SJSA1 (cell line): ENCODE measurements at regions not wholly inside any gene's neighbourhood (a gene's known extent, or its start where the extent isn't known, plus 50 kb on each side); places are given as distances from the start of the nearest gene placed in this dataset.
"Not testable (repeated sequence)": the region's sequence is repeated elsewhere in the genome, so short reads cannot be mapped to it uniquely, and the experiment has no call there.

Source experiments
- DNase-seq, 2 experiments: peaks; one replicate each; pipeline ENCODE4 v3.0.0-alpha.2; 2015 to 2020; ENCODE audit warnings: low spot score in 2 of 2, low read depth in 1 of 2
- H3K27ac ChIP-seq: fragments of 250-450 bp; sonication (Bioruptor Pico); 2 replicates; pipeline ENCODE4 v1.5.1; 2020; ENCODE audit warnings: mild to moderate bottlenecking, moderate library complexity
- H3K27me3 ChIP-seq: fragments of 250-450 bp; sonication (Bioruptor Pico); replicated peaks from 2 replicates; pipeline ENCODE4 v1.5.1; 2020; ENCODE audit warnings: mild to moderate bottlenecking, moderate library complexity
- H3K36me3 ChIP-seq: fragments of 250-450 bp; sonication (Bioruptor Pico); 2 replicates; pipeline ENCODE4 v1.5.1; 2020; ENCODE audit warnings: mild to moderate bottlenecking
- H3K4me1 ChIP-seq: fragments of 250-450 bp; sonication (Bioruptor Pico); replicated peaks from 2 replicates; pipeline ENCODE4 v1.6.1; 2021; ENCODE audit warnings: mild to moderate bottlenecking
- H3K4me3 ChIP-seq: fragments of 250-450 bp; sonication (Bioruptor Pico); 2 replicates; pipeline ENCODE4 v1.5.1; 2020; ENCODE audit warnings: mild to moderate bottlenecking
- H3K9me3 ChIP-seq: fragments of 250-450 bp; sonication (Bioruptor Pico); replicated peaks from 2 replicates; pipeline ENCODE4 v1.5.1; 2020; ENCODE audit warnings: mild to moderate bottlenecking

DNA sequence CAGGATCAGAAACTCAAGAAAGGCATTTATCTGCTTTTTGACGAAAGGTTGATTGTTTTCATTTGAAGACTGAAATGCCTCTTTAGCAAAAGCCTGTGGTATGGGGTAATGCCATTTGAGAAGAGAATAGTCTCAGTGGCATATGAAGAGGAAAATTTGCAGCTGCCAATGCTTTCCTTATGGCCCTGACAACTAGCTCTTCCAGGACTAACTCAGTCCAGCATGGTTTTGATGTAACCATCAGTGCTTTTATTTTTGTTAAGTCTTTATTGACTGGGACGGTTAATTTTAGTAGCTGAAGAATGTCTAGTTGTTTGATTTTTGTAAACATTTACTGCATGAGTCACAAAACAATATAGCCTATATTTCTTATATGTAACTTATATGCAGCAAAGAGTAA lies 158.4 kb downstream of the LNPK start:
- Histone ChIP-seq H3K9me3 (no peaks in the 10 kb centered on the region), H3K27ac (peak overlapping the region; percentile 87), H3K4me1 (peaks cover 29% of the 10 kb centered on the region), H3K4me3 (no peak overlapping the region), H3K36me3 (no peaks in the 10 kb centered on the region), H3K27me3 (no peaks in the 10 kb centered on the region)
- DNase-seq, result no peak

- Histone ChIP-seq H3K27ac (peak overlapping the region; percentile 87), H3K4me3 (no peak overlapping the region), H3K9me3 (no peaks in the 10 kb centered on the region), H3K27me3 (no peaks in the 10 kb centered on the region), H3K4me1 (peaks cover 32% of the 10 kb centered on the region), H3K36me3 (no peaks in the 10 kb centered on the region)
- peak in 1 of 2 experiments; percentile 34 for DNase-seq
Observed at GRCh38 chr2:175842996-175843395, 159.1 kb downstream of the LNPK start.

DNA sequence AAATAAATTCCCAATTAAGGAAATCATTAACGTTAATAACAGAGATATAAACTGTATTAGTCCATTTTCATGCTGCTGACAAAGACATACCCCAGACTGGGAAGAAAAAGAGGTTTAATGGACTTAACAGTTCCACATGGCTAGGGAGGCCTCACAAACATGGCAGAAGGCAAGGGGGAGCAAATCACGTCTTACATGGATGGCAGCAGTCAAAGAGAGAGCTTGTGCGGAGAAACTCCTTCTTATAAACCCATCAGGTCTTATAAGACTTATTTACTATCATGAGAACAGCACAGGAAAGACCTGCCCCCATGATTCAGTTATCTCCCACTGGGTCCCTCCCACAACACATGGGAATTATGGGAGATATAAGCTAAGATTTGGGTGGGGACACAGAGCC lies 161.3 kb downstream of the LNPK start:
- not testable (repeated sequence) for H3K27ac ChIP-seq, H3K9me3 ChIP-seq, H3K36me3 ChIP-seq, H3K27me3 ChIP-seq, DNase-seq, H3K4me3 ChIP-seq
- peaks cover 48% of the 10 kb centered on the region for H3K4me1 ChIP-seq

DNA sequence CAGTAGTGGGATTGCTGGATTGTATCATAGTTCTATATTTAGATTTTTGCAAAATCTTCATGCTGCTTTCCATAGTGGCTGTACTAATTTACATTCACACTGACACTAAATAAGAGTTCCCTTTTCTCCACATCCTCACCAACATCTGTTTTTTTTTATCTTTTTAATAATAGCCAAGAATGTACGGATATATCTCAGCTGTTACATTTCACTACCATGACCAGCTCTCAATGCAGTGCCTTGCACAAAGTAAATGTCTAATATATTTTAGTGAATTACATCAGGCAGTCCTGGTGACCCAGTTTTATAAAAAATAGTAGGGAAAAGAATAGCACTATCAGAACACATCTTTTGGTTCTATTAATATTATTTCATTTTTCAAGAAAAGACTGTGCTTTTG lies 161.8 kb downstream of the LNPK start:
- H3K4me1 ChIP-seq, result peaks cover 48% of the 10 kb centered on the region
- no peak for DNase-seq

DNA sequence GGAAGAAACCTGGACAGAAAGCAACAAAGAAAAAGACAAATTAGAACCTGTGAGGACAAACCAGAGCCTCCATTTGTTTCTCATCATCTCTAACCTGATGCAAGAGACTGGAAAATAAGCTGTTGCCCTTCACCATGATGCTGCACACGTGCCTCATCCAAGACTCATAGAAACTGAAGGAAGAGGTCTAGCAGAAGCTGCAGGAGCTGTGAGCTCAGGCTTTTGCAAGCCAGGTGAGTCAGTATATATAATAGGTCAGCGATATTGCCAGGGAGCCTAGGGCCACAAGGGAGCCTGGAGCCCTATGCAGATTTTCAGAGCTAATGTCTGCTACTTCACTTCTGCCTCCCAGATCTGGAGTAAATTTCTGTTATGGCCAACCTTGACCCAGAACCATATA lies 163.1 kb downstream of the LNPK start:
- H3K4me1 ChIP-seq, result peaks cover 39% of the 10 kb centered on the region
- H3K36me3 ChIP-seq, result no peaks in the 10 kb centered on the region
- H3K9me3 ChIP-seq, result no peaks in the 10 kb centered on the region
- no peak for DNase-seq
- no peaks in the 10 kb centered on the region for H3K27me3 ChIP-seq
- H3K4me3 ChIP-seq, result no peak overlapping the region
- H3K27ac ChIP-seq, result no peak overlapping the region

More for the DNA sequence above, 161.8 kb downstream of the LNPK start:
- Histone ChIP-seq H3K27ac (no peak overlapping the region), H3K4me3 (no peak overlapping the region), H3K9me3 (no peaks in the 10 kb centered on the region), H3K36me3 (no peaks in the 10 kb centered on the region), H3K27me3 (no peaks in the 10 kb centered on the region)

DNA sequence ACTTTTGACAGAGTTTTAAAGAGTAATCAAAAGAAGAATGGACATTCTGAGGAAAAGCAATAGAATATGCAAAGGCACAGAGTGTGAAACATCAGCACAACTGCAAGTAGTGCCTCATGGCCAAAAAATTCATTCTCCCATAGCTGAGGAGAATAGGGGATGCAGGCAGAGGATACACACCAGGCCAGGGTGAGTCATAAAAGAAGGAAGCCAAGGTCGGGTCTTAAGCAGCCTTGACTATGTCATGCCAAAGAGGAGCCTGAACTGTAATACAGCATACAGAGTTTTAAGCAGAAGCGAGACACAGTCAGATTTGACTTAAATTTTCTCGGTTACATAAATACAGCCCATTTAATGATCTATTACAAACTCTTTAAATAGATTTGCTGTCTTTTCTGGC lies 165.0 kb downstream of the LNPK start:
- H3K9me3 ChIP-seq, result no peaks in the 10 kb centered on the region
- no peaks in the 10 kb centered on the region for H3K27me3 ChIP-seq
- peaks cover 23% of the 10 kb centered on the region for H3K4me1 ChIP-seq
- H3K27ac ChIP-seq, result peak overlapping the region; percentile 68
- peak; percentile 68 to 76 for DNase-seq
- no peak overlapping the region for H3K4me3 ChIP-seq
- no peaks in the 10 kb centered on the region for H3K36me3 ChIP-seq

- Histone ChIP-seq H3K9me3 (no peaks in the 10 kb centered on the region), H3K4me3 (no peak overlapping the region), H3K4me1 (peaks cover 23% of the 10 kb centered on the region), H3K36me3 (no peaks in the 10 kb centered on the region), H3K27ac (peak overlapping the region; percentile 14; the same call in 1 of the 2 replicates), H3K27me3 (no peaks in the 10 kb centered on the region)
- DNase-seq, result no peak
Observed at GRCh38 chr2:175836361-175836760, 165.7 kb downstream of the LNPK start.

GRCh38 chr2:175834477-175834876 lies 167.6 kb downstream of the LNPK start:
- Histone ChIP-seq H3K27ac (no peak overlapping the region), H3K4me3 (no peak overlapping the region), H3K4me1 (peaks cover 23% of the 10 kb centered on the region), H3K27me3 (no peaks in the 10 kb centered on the region), H3K36me3 (no peaks in the 10 kb centered on the region), H3K9me3 (no peaks in the 10 kb centered on the region)
- DNase-seq, result no peak

GRCh38 chr2:175832866-175833265 lies 169.2 kb downstream of the LNPK start:
- no peaks in the 10 kb centered on the region for H3K27me3 ChIP-seq
- no peak overlapping the region for H3K4me3 ChIP-seq
- no peaks in the 10 kb centered on the region for H3K36me3 ChIP-seq
- no peak for DNase-seq
- peaks cover 19% of the 10 kb centered on the region for H3K4me1 ChIP-seq
- no peak overlapping the region for H3K27ac ChIP-seq
- H3K9me3 ChIP-seq, result no peaks in the 10 kb centered on the region

DNA sequence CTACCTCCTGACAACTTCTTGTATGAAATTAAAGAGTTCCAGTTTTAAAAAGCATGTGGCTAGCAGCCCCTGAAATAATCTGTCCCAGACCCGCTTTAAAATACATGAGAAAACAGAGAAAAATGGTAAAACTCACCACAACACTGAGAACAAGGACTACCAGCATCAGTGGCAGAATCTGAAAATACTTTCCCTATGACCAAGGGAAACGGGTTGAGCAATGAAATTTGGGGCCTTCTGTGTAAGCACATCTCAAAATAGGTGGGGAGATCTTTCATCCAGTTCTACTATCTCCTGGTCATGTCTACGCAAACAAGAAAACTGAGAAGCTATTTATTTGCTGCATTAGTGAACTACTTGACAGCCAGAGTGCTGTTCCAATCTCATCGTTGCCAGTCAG lies 172.3 kb downstream of the LNPK start:
- no peaks in the 10 kb centered on the region for H3K9me3 ChIP-seq
- H3K4me1 ChIP-seq, result no peaks in the 10 kb centered on the region
- no peak for DNase-seq
- no peaks in the 10 kb centered on the region for H3K27me3 ChIP-seq
- H3K27ac ChIP-seq, result no peak overlapping the region
- H3K4me3 ChIP-seq, result no peak overlapping the region
- no peaks in the 10 kb centered on the region for H3K36me3 ChIP-seq

- no peaks in the 10 kb centered on the region for H3K9me3 ChIP-seq
- no peak overlapping the region for H3K27ac ChIP-seq
- no peaks in the 10 kb centered on the region for H3K4me1 ChIP-seq
- no peaks in the 10 kb centered on the region for H3K27me3 ChIP-seq
- no peaks in the 10 kb centered on the region for H3K36me3 ChIP-seq
- DNase-seq, result no peak
- no peak overlapping the region for H3K4me3 ChIP-seq
Observed at GRCh38 chr2:175827856-175828255, 174.2 kb downstream of the LNPK start.

DNA sequence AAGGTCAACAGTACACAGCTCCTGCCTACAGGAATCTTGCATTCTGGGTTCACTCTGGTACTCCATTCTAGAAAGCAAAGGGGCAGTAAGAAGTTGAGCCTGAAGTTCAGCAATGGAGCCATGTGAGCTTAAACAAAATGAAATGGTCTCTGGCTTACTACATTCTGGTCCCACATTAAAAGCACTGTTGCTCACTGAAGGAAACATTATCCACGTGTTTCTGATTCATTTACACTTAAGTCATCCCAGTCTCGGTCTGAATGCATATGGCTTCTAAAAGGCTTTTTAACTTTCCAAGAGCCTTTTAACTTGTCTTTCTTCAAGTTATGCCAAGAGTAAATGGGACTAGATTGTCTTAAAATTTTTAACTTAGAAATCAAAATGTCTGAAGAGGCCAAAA lies 177.8 kb downstream of the LNPK start:
- H3K9me3 ChIP-seq, result no peaks in the 10 kb centered on the region
- H3K4me1 ChIP-seq, result no peaks in the 10 kb centered on the region
- no peaks in the 10 kb centered on the region for H3K27me3 ChIP-seq
- DNase-seq, result no peak
- H3K36me3 ChIP-seq, result no peaks in the 10 kb centered on the region
- H3K4me3 ChIP-seq, result no peak overlapping the region
- no peak overlapping the region for H3K27ac ChIP-seq

GRCh38 chr2:175823707-175824073 lies 178.4 kb downstream of the LNPK start:
- no peak overlapping the region for H3K27ac ChIP-seq
- no peak overlapping the region for H3K4me3 ChIP-seq
- H3K36me3 ChIP-seq, result no peaks in the 10 kb centered on the region
- no peaks in the 10 kb centered on the region for H3K4me1 ChIP-seq
- H3K9me3 ChIP-seq, result no peaks in the 10 kb centered on the region
- H3K27me3 ChIP-seq, result no peaks in the 10 kb centered on the region
- no peak for DNase-seq

GRCh38 chr2:175823002-175823706 lies 178.9 kb downstream of the LNPK start:
- no peak for DNase-seq
- Histone ChIP-seq H3K9me3 (no peaks in the 10 kb centered on the region), H3K27ac (no peak overlapping the region), H3K27me3 (no peaks in the 10 kb centered on the region), H3K4me3 (no peak overlapping the region), H3K4me1 (no peaks in the 10 kb centered on the region), H3K36me3 (no peaks in the 10 kb centered on the region)

DNA sequence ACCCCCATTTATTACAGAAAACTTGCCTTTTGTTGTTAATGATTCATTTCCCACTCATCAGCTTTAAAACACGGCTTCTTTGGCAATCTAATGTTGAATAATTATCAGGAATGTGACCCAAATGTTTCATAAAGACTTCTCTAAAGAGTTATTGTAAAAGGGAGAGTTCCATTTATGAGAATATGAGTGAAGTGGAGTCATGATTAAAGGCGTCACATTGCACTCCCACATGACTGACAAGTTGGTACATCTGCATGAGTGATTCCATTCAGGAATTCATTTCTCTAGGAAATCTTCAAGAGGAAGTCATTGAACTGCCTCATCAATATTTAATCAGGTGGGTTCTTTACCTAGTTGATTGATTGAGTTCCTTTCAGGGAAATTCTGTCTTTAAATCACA lies 184.8 kb downstream of the LNPK start:
- DNase-seq, result no peak
- Histone ChIP-seq H3K27ac (no peak overlapping the region), H3K27me3 (no peaks in the 10 kb centered on the region), H3K9me3 (no peaks in the 10 kb centered on the region), H3K4me3 (no peak overlapping the region), H3K36me3 (no peaks in the 10 kb centered on the region), H3K4me1 (no peaks in the 10 kb centered on the region)
